PC-9 (cell line): ENCODE measurements at regions not wholly inside any gene's neighbourhood (a gene's known extent, or its start where the extent isn't known, plus 50 kb on each side); places are given as distances from the start of the nearest gene placed in this dataset.

Source experiments
- CTCF ChIP-seq: fragments of 200-600 bp; sonication (generic); conservative IDR thresholded peaks from 2 replicates; pipeline ENCODE4 v1.6.1; 2017; ENCODE audit warnings: mixed run types, antibody characterized with exemption, mild to moderate bottlenecking, moderate library complexity
- EZH2 ChIP-seq: fragments of 200-600 bp; sonication (generic); IDR thresholded peaks from 2 replicates; pipeline ENCODE4 v1.8.0; 2017; ENCODE audit warnings: antibody characterized with exemption, low read depth

- TF ChIP-seq CTCF (no peak), EZH2 (no peak)
These were observed 207.5 kb downstream of the MN1 start for GRCh38 chr22:27594020-27594419.
